HG02852 (cell line): ENCODE measurements at regions not wholly inside any gene's neighbourhood (a gene's known extent, or its start where the extent isn't known, plus 50 kb on each side); places are given as distances from the start of the nearest gene placed in this dataset.

ENCODE experiments used
- ATAC-seq: cut with Tn5 transposase; IDR thresholded peaks from one replicate; pipeline ENCODE4 v1.9.1; 2021; ENCODE audit warnings: mild to moderate bottlenecking, moderate library complexity; ENCODE audit not compliant: unreplicated experiment

DNA sequence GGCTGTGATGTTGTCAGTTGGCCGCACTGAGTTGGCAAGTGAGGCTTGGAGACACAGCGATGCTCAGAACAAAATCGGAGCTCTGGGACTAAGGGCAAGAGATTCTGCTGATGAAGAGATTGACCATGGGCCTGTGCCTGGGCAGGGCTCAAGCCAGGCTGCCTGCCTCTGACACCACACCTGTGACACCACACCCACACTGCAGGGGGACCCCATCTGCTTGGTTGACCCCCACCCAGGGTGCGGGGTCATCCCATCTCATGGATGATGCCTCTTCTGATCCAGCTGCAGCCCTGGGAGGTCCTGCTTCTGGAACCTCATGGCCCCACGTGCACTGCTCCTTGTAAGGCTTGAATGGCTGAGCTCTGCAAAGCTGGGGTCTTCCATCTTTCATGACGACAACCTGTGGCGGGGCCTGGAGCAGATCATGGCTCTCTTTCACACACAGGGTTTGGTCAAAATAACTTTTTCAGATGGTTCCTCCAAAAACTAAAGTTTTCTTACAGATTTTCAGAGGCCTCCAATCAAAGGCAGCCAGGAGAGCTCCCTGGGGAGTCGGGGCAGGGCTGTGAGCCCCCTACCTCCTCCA lies 185.2 kb downstream of the GADD45G start:
- no peak for ATAC-seq

DNA sequence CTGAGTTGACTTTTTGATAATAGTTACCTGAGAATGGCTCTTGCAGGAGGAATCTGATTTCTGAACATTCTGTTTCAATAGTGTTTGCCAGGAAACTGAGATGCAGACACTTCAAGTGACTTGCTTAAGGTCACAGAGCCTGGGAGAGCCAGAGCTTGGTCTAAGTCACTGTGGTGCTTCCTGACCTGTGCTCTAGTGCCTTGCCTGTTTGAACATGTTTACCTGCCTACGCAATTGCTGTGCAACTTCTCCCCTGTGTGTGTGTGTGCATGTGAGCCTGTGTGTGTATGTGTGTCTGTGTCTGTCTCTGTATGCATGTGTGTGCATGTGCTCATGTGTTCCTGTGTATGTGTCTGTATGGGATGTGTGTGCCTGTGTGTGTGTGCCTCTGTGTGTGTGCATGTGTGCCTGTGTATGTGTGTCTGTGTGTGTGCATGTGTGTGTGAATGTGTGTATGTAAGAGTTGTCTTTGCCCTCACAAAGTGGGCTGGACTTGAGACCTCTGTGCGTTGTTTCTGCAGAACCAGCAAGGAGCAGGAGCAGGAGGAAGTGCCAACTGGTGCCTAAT lies 185.8 kb downstream of the GADD45G start:
- no peak for ATAC-seq

DNA sequence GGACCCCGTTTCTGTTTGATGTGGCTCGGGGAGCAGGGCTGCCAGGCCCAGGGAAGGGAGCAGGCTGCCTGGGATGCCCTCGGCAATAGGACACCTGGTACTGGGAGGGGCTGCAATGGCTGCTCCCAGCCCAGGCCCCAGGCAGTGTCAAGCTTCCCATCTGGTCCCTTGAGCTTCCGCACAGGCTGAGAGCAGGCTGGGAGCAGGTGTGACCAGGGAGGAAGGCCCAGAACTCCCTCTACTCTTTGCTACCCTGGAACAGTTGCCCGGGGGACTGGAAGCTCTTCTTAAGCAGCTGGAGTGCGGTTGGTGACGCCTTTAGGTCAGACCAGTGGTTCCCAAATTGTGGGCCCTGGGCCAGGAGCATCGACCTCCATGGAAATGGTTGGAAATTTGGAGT lies 186.9 kb downstream of the GADD45G start:
- ATAC-seq = no peak

DNA sequence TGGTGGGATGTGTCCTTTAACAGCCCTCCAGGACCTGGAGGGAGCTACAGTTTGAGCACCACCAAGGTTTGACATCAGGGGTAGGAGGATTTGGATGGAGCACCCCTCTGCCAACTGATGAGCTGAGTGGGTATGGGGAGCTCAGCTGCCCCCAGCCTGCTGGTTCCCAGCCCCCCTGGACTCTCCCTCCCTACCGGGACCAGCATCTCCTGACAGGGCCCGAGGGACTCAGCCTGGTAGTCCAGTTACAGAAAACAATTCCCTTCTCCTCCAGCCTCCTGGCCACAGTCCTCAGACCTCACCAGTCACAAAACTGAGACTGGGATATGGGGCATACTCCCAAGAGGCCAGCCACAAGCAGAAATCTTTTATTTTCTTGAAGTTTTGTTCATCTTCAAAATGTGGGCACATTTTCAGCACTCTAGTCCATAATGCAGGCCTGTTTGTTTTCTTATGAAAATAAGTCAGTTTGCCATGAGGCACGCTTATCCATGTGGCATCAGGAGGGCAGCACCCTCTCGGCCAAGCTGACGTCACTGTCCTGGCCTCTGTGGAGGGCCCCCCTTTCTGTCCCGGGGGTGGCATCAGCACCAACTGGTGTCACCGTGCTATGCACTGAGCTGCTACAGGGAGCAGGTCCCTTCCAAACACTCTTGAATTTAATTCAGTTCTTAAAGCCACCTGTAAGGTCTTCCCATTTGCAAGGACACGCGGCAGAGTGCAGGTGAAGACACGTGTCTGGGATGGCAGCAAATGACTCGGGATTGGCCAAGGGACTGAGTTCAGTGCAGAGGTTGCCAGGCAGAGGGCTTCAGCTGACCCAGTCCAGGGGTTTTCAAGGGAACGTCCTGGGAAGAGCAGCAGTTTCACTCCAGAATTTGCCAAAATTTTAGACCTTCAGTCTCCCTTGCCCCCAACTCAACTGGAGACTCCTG lies 187.6 kb downstream of the GADD45G start:
- no peak for ATAC-seq

DNA sequence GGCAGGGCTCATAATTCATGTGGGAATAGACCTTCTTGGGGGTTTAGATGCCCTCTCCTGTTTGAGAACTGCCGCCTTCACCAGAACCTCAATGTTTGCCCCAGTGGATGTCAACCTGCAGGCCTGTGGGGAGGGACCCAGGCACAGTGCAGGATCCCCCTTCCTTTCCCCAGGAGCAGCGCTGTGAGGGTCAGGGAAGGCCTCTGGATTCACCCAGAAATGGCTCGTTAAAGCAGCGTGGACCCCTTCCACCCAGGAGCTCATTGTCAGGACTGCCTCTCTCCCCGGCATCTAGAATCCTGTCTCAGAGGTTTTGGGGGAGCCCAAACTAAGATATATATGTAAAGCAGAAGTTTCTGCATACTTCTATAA lies 188.3 kb downstream of the GADD45G start:
- no peak for ATAC-seq

DNA sequence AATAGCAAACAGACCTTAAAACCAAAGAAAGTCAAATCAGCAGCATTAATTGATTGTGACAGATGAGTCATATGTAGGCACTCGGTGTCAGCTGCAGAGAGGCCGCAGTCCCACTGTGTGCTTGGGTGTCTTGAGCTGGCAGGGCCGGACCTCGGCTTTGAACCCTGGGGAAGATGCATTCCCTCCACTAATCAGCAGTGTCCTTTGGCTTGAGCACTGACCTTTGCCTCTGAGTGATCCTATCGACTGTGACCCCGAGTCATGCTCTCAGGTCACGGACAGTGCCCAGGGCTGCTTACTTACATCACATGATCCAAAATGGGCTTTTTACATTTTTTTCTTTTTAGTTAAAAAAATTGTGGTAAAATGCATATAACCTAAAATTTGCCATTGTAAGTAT lies 188.7 kb downstream of the GADD45G start:
- ATAC-seq = no peak

DNA sequence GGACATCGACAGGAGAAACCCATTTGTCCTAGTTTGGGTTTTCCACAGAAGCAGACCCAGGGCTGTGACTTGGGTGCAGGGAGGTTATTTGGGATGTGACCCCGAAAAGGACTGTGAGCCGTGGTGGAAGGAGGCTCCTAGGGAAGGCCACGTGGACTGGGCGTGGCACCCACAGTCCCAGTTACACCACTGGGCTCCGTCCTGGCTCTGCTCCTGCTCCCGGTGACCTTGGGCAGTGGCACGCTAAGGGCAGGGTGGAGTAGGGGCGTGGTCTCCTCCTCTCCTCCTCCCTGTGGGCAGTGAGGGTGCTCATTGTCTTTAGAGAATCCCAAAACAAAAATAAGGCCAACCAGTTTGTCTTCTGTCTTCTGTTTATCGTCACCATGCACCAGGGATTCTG lies 190.1 kb downstream of the GADD45G start:
- ATAC-seq = no peak

DNA sequence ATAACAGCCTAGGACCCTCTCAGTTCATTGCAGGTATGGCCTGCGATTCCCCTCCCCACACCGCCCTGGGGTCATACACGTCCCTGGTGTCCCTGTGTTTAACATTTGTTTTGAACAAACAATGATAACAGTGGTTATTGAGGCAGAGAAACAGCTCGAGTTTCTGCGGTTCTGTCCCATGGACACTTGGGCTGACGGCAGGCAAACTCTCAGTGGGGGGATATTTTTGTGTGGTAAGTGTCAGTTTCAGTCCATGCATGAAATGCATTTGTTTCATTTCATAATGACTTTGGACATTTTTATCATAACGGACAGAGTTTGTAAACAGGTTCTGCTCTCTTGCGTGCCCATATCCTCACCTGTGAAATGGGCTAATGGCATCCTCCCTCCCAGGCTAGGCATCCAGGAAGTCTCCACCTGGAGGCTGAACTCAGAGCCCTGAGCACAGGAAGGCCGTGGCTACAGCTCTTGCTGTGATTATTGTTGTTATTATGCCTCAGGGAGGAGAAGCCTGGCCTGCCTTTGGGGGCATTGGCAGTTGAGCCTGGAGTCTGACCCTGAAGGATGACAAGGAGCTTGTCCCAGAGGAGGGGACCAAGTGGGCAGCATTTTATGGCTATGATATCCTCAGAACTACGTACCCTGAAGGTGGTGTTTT lies 190.9 kb downstream of the GADD45G start:
- no peak for ATAC-seq

DNA sequence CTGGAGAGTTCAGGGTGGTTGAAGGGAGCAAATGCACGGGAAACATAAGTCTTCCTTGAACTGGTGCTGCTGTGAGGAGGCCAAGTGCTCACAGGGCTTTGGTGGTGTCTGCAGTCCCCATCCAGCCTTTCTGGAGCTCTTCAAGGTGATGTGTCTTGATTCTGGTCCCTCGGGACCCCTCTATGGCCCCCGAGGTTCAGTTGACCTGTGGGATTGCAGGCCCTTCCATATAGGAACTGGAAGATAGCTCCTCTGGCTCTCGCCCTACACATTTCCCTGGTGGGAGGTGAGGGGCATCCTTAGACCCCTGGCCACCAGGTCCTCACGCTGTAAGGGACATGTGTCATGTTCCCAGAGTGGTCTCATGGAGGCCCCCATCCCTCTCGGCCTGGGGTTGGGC lies 191.8 kb downstream of the GADD45G start:
- ATAC-seq = no peak

DNA sequence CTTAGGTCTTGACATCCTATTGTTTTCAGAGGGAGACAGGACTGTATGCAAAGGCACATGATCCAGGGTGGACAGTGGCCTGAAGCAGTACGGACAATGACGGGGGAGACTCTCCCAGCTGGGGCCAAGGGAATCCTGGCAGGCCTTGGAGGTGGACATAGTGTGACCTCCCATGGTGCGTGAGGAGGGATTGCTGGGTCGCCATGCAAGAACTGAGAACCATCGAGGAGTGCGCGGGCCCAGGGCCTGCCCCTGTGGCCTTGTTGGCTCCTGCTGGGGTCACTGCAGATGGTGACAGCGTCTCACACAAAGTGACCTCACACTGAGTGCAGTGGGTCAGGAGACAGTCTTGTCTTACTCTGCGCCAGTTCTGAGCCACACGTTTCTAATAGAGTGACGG lies 192.4 kb downstream of the GADD45G start:
- ATAC-seq = no peak

DNA sequence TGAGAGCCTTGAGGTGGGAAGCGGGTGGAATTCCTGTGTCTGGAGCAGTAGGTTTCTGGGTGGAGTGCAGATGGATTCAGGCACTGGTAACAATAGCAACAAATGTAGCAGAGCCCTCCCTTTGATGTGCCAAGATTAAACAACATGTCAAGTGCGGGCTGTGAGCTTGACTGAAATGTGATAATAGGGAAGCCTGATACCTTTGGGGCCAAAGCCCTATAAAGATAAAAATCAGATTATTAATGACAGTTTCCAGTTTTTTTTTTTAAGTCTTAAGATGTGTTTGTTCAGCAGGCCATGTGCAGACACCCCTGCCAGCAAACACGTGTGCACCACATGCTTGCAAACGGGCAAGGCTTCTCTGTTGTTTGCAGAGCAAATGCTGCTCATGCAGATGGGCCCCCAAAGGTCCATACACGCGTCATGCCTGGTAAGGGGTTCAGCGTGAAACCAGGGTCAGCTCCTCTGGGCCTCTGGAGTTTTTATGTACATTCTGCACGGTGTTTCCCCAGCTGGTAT lies 193.2 kb downstream of the GADD45G start:
- no peak for ATAC-seq

DNA sequence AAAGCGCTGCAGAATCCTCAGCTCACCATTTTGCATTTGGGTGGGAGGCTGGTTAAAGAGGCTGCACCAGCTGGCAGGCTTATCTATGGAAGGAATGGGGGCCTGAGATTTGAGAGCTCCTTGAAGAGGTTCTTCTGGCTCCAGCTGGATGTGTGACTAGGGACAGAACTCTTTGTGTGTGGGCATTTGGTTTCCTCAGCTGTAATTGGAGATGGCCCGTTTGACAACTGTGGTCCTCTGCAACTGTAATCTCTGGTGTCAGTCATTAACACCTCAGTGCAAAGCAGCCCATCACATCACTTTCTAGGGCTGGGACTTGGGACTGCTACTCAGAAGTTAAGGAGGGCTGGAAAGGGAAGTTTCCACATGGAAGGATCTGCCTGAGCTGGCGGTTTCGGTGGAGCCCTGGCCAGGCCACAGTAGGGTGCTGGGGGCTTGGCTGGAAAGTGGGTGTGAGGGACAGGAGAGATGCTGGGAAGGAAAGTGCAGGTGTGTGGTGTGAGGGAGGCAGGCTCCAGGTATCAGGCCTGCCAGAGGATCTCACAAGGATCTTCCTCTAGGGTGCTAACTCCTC lies 193.8 kb downstream of the GADD45G start:
- ATAC-seq = no peak

DNA sequence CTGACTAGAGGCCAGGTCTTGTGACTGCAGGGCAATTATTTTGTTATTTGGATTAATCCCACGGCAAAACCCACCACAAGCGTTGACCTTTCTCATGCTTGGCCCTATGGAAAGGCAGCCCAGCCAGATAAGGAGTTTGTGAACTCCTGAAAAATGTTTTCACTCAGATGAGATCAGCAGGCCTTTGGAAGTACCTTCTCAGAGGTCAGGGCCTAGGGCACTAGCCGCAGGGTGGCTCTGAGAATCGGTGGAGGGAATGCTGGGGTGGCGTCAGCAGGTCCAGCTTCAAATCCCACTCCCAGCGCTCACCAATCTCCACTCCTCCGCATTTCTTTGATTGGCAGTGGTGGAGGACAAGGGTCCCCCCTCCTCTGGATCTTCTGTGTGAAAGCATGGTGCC lies 194.4 kb downstream of the GADD45G start:
- no peak for ATAC-seq

DNA sequence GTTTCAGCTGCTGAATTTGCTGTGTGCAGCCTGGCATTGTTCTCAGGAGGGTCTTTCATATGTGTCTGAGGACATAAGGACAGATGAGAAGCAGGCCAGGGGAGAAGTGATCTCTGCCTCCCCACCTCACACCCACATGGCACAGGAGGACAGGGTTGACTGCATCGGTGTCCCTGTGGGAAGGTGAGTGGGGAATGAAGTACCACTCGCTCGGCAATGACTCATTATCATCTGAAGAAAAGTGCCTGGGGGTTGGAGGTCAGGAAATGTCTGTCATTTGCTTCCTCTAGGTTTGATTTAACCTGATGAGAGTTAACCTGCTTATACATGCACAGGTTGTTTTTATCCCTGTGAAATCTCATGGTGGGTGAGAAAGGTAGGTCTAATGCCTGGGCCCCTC lies 195.0 kb downstream of the GADD45G start:
- ATAC-seq = no peak

DNA sequence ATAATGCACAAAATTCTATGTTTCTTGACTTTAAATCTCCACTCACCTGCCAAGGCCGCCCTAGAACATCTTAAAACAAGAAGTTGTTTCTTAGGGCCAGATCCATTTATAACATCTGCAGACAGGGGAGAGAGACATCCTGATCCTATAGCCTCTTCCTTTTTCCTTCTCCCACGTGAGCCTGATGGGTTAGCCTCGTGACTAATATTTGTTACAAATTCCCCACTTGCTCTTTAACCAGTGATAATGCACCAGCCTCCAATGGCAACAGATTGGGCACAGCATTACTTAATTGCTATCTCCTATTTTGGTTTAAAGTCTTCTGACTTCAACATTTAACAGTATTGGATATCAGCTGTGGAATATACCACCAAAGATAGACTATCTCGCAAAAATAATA lies 196.5 kb downstream of the GADD45G start:
- ATAC-seq = no peak

DNA sequence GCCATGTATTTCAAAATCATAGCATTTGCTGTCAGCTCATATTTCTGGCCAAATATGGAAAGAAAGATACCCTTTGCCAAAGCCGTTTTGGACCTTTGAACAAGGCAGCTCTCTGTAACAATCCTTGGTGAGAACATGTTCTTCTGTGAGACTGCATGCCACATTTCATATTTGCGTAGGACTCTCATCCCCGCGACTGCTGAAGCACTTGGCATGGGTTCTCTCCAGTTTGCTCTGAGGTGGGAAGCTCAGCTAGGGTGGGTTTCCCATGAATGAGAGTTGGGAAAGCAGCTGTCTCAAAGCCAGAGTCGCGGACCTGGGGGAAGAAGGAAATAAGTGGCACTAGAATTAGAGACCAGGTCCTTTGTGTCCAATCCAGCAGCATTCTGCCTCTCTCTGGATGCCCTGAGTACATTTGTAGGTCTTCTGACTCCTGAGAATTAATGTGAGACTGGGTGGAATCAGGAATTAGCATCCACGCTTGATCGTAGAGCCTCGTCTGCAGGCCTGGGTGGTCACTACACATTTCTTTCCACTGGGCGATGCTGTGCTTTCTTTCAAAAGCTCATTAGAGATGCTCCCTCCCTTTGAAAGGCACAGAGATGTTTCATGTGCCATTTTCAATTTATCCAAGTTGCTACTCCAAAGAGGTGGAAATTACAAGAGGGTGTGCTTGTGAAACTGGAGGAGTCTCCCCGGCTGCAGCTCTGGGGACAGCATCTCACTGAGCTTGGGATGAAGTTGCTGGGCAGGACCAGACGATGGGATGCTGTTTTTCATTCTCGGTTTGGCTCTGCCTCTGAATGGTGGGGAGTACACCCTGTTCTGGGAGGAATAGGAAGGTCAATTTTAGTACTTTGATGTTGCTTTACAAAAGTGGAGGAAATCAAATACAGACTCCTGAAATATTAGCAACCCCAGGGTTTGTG lies 197.2 kb downstream of the GADD45G start:
- ATAC-seq = no peak

DNA sequence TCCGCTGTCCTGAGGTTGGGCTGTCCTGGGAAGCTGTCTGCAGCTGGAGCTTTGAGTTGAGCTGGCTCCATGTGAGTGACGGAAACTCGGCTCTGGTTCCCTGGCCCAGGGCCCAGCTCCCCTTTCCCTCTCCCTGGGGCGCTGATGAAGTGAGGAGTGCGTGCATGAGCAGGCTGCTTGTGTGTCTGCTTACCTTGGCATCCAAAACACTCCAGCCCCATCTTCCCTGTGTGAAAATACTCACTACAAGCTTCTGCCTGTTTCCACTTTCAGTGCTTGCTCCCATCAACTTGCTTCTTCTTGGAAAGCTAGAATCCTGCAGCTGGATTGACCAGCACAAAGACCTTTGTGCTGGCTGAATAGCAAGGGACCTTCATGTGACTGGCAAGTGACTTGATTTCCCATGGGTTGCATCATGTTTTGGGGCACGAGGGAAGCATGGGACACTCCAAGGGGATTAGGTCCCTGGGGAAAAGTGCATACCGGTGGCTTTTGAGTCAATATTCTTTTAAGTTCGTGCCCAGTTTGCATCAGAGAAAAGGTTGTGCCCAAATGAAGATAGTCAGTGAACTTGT lies 198.1 kb downstream of the GADD45G start:
- no peak for ATAC-seq

DNA sequence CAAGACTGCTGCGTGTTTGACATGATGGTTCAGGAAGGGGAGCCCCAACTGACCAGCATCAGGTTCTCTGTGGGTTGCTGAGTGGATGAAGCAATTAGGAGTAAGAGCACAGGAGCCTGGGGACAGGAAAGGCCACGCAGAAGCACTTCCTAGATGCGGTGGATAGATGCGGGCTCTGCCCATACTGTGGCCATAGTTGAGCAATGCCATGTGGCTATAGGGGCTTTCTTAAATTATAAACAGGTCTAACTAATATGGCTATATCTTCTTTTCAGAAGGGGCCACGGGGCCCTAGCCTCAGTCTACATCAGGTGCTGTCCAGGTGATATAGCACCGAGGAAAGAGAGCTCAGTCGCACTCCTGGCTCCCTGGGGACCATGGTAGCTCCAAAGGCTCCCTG lies 198.6 kb downstream of the GADD45G start:
- no peak for ATAC-seq

DNA sequence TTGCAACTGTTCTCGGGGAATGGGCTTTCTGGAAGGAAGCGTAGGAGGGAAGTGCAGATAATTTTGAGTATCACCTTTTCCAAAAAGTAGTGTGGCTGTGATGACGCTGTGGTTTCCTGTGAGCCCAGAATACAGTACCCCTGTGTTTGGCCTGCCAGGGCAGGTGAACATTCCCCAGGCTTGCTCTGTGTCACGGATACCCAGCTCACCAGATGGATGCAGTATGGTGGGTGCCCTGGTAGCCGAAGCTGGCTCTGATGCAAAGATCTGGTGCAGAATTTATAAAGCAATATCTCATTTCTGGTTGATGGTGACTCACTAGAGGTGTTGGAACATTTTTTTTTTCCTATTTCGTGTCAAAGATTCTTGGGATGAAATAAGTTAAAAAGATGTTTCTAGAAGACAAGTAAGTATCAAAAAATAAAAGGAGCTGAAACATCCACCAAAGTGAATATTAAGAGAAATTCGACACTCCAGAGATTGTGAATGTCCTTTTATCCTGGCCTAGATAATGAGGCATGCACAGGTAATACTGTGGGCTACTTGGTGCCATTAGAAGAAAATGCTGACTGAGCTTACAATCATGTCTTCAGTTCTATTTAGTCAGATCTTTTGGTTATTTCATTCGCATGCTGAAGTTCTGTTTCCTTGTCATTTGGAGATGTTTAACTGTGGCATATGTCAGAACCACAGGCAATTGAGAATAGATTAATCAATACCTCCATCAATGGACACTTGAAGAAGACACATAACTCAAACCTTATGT lies 200.1 kb downstream of the GADD45G start:
- no peak for ATAC-seq
